GM18519 (cell line): ENCODE measurements at regions not wholly inside any gene's neighbourhood (a gene's known extent, or its start where the extent isn't known, plus 50 kb on each side); places are given as distances from the start of the nearest gene placed in this dataset.

Source experiments
- ATAC-seq: cut with Tn5 transposase; IDR thresholded peaks from one replicate; pipeline ENCODE4 v1.9.1; 2021; ENCODE audit warnings: mild to moderate bottlenecking, moderate library complexity; ENCODE audit not compliant: unreplicated experiment, low FRiP score

GRCh38 chr1:63169057-63169456 is 153.3 kb upstream of the FOXD3 start:
- ATAC-seq, result no peak

GRCh38 chr1:63173161-63173560 is 149.2 kb upstream of the FOXD3 start:
- ATAC-seq, result no peak

DNA sequence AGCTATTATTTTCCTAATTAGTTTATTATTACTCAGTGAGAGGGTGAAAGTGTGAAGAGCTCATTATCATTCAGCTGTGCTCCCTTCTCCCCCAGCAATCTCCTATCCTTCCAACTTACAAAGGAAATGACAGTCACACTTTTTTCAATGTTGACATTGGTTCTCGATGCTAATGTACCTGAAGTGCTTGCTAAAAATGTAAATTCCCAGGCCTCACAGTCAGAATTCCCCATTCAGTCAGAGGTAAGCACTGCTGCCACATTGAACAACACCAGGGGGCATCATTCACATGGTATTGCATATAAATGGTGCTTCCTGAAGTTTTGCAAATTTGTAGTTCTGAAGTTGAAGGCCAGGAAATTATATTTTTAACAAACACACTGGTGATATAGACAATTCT is 132.7 kb upstream of the FOXD3 start:
- ATAC-seq, result no peak

GRCh38 chr1:63190171-63190570 is 132.2 kb upstream of the FOXD3 start:
- no peak for ATAC-seq

DNA sequence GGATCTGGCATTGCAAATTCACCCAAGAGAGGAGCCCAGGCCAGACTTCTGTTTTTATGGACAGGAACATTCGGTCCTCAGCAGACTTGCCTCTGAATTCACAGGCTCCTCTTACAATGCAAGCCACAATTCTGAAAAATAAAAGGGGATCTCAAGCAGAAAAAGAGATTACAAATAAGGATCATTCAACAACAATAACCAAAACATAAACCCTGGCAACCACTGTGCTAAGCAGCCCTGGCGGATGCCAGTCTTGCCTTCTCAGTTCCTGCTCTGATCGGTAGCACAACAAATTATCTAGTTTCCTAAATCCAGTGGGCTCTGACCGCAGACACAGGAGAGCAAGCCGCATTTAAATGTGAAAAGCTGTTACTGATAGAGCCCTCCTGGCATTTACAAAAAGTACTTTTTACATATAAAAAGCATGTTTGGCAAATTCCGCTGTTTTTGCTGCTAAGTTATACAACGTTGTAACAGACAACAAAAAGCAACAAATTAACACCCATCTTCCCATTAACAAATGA is 123.4 kb upstream of the FOXD3 start:
- no peak for ATAC-seq

- ATAC-seq, result no peak
Measured at GRCh38 chr1:63199706-63200335, 122.5 kb upstream of the FOXD3 start.

- ATAC-seq, result no peak
Measured at GRCh38 chr1:63200676-63201075, 121.7 kb upstream of the FOXD3 start.

GRCh38 chr1:63203641-63204040 is 118.7 kb upstream of the FOXD3 start:
- ATAC-seq, result no peak

DNA sequence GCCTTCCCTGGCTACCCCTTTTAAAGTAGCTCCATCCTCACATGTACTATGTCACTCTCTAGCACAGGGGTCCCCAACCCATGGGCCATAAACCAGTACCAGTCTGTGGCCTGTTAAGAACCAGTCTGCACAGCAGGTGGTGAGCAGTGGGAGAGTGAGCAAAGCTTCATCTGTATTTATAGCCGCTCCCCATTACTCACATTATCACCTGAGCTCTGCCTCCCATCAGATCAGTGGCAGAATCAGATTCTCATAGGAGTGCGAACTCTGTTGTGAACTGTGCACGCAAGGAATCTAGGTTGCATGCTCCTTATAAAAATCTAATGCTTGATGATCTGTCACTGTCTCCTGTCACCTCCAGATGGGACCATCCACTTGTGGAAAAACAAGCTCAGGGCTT is 116.6 kb upstream of the FOXD3 start:
- ATAC-seq, result no peak

GRCh38 chr1:63214553-63214952 is 107.8 kb upstream of the FOXD3 start:
- no peak for ATAC-seq

GRCh38 chr1:63223426-63223825 is 98.9 kb upstream of the FOXD3 start:
- no peak for ATAC-seq

- ATAC-seq, result no peak
Measured at GRCh38 chr1:63230722-63231121, 91.6 kb upstream of the FOXD3 start.

- ATAC-seq, result no peak
Measured at GRCh38 chr1:63238721-63239120, 83.6 kb upstream of the FOXD3 start.

- no peak for ATAC-seq
Measured at GRCh38 chr1:63245186-63245585, 77.2 kb upstream of the FOXD3 start.

DNA sequence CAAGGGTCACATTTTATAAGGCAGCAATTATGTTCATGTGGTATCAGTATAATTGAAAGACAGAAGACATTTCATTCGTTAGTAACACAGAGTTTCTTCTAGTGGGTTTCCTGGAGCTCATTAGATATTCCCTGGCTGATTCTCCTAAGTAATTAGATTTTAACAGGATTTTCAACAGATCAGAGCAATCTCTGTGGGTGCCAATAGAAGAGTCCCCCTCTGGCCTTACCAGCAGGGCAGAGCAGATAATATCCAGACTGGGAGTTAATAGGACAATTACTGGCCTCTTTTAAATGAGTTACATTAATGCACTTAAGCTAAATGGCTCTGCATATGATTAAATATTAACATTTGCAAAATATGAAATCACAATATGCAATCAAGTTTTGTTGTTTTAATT is 74.2 kb upstream of the FOXD3 start:
- no peak for ATAC-seq

DNA sequence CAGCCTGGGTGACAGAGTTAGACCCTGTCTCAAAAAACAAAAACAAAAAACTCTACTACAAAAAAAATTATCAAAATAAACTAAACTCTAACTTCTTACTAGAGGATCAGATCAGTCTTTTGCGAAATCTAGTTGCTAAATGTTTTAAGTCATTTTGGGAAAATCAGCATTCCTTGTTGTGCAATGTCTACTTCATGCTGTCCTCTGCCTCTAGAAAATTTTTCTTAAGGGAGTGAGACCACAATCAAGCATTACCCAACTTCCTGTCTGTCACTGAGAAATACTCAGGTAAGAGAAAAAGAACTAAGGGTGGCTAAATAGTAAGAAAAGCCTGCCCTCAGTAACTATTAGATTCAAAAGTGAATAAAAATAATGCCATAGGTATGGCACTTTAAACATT is 67.2 kb upstream of the FOXD3 start:
- no peak for ATAC-seq

- ATAC-seq, result no peak
Measured at GRCh38 chr1:63261736-63262458, 60.5 kb upstream of the FOXD3 start.

GRCh38 chr1:63262459-63262770 is 60.0 kb upstream of the FOXD3 start:
- no peak for ATAC-seq

DNA sequence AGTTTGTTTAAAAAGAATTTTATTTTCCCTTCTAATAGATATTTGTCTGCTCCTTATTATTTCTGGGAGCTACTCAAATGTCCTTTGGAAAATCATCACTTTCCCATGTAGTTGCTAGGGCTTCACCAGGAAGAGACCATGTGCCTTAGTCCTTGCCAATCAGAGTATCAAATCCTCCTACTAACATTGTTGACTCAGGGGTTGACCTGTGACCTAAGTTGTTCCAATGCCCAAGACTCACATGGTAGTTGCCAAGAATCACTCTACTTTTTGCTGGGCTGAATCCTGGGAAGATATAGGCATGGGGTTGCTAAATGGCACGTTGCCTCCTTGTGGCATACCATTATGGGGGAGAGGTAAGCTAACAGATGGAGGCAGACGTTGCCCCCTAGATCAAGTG is 58.2 kb upstream of the FOXD3 start:
- ATAC-seq, result no peak

- no peak for ATAC-seq
Measured at GRCh38 chr1:63266857-63267256, 55.5 kb upstream of the FOXD3 start.

- ATAC-seq, result no peak
Measured at GRCh38 chr1:63268876-63269275, 53.5 kb upstream of the FOXD3 start.

DNA sequence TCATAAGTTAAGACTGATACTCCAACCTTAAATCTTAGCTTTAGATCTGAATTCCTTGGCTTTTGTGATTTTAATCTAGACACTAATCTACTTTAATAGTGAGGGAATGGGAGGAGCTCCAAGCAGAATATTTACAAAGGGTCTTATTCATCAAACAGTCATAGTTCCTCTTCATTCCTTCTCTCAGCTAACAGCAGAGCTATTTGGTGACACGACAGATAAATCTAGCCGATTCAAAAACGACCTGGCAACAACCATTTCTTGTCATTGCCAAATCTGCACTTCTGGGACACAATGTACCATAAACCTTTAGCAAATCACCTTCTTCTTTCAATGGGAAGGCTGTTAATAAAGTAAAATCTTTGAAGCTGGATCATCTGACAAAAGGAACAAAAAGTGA is 52.8 kb upstream of the FOXD3 start:
- ATAC-seq, result no peak
